ENCODE measurements at regions not wholly inside any gene's neighbourhood (a gene's known extent, or its start where the extent isn't known, plus 50 kb on each side); places are given as distances from the start of the nearest gene placed in this dataset.

DNA sequence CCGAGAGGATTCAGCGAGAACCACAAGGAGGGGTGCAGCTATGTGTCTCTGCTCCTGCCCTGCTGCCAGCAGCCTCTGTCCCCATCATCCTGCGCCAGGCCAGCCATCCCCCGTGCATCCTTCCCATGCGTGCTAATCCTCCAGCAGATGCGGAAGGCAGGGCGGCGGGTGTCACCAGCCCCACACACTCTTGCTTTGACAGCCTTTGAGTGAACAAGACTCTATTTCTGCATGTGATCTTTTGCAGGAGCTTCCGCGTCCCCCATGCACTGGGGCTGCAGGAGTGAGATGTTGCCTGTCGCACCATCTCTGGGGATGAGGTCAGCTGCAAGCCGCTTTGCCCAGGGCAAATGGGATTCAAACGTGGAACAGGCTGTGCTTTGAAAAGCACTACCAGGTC is 58.0 kb upstream of the OLFM1 start:
- Mint-ChIP-seq H3K9me3 (no peaks in the 10 kb centered on the region), H3K4me3 (no peak overlapping the region), H3K27me3 (peaks cover 2% of the 10 kb centered on the region), H3K4me1 (no peaks in the 10 kb centered on the region), H3K27ac (no peak overlapping the region), H3K36me3 (no peaks in the 10 kb centered on the region)

DNA sequence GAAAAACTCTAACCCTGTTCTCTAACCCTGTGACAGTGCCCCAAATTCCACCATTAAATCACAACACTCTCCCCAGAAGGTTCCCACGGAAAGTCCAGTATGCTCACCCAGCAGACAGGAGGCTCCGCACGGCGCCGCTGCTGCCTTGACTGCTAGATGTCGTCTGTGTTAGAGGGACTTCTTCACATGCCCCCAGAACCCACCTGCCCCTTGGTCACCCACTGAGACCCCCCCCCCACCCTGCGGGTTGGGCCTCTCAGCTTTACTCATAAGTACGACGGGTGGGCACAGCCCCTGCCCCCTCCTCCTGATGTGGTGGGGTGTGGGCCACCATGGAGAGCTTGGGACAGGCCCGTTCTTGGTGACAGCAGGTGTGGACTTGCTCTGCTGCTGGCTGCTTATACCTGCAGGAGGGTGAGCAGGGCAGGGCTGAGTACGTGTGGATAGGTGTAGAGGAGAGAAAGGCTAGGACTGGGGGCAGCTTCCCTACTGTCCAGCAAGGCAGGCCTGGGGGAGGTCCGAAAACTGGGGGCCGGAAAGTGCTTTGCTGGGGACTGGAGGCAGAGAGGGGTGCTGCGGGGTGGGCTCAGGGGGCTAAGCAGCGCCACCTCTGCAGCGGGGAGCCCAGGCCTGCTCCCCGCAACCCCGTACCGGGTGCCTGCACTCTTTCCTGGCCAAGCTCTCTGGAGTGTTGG is 57.5 kb upstream of the OLFM1 start:
- H3K4me1 Mint-ChIP-seq = no peaks in the 10 kb centered on the region
- no peak overlapping the region for H3K27ac Mint-ChIP-seq
- H3K36me3 Mint-ChIP-seq = no peaks in the 10 kb centered on the region

DNA sequence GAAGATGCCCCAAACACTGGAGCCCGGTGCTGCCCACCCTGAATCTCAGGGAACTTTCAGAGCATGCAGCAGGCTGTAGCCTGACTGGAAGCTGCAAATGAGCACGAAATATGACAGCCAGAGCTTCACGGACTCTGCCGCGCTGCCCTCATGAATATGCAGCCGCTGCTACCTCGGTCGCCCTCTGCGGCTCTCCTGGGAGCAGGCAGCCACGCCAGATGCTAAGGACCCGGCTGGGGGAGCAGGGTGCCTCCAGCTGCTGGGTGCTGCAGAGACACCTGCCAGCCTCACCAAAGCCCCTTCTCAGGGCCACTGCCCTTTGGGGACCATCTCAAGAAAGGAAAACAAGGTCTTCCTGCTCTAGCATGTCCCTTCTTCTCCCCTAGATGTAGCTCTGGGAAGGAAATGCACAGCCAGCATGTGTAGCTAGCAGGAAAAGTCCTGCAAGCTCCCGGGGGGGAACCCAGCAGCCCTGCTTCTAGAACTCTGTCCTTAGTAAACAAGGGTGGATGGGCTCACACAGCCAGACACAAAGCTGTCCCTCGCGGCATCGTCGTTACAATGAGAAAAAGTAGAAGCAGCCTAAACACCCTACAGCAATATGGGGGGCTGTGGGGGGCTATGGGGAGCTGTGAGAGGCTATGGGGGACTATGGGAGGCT is 56.8 kb upstream of the OLFM1 start:
- Mint-ChIP-seq H3K27ac (no peak overlapping the region), H3K4me3 (no peak overlapping the region), H3K4me1 (no peaks in the 10 kb centered on the region), H3K36me3 (no peaks in the 10 kb centered on the region), H3K9me3 (no peaks in the 10 kb centered on the region), H3K27me3 (no peaks in the 10 kb centered on the region)

More for the DNA sequence above, 57.5 kb upstream of the OLFM1 start:
- H3K9me3 Mint-ChIP-seq = no peaks in the 10 kb centered on the region
- no peak overlapping the region for H3K4me3 Mint-ChIP-seq
- peaks cover 1% of the 10 kb centered on the region for H3K27me3 Mint-ChIP-seq

DNA sequence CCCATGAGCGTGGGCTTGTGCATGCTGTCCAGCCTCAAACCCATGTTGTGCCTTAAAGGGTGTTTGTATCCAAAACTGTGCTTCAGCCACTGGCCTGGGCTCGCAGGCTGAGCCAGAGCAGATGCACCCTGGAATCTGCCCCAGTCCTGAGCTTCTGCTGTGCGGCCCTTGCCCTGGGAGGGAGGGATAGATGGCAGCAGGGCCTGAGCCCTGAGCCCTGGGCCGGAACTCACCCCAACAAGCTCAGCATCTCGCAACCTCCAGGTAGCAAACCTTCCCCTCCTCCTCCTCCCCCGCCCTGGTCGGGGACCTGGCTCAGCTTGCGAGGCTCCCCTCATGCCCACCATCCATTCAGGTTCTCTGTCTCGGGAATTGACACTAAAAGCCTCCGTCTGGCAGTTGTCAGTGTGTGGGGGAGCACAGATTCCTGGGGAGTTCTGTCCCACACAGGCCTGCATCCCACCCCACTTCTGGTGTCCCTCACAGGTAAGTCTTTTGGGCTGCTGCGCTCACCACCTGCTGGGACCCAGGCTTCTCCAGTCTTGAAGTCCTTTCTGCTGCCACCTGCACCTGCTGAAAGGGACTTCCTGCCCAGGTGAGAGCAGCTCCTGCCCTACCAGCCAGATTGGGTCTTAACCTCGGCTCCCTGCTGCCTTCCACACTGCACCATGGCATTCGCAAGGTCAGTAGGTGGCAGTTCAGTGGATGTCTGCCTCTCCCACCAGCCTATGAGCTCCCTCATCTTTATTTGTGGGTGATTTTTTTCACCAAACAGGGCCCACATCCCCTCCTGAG is 55.2 kb upstream of the OLFM1 start:
- Mint-ChIP-seq H3K36me3 (no peaks in the 10 kb centered on the region), H3K9me3 (no peaks in the 10 kb centered on the region), H3K27ac (no peak overlapping the region), H3K4me1 (no peaks in the 10 kb centered on the region), H3K27me3 (no peaks in the 10 kb centered on the region), H3K4me3 (no peak overlapping the region)

DNA sequence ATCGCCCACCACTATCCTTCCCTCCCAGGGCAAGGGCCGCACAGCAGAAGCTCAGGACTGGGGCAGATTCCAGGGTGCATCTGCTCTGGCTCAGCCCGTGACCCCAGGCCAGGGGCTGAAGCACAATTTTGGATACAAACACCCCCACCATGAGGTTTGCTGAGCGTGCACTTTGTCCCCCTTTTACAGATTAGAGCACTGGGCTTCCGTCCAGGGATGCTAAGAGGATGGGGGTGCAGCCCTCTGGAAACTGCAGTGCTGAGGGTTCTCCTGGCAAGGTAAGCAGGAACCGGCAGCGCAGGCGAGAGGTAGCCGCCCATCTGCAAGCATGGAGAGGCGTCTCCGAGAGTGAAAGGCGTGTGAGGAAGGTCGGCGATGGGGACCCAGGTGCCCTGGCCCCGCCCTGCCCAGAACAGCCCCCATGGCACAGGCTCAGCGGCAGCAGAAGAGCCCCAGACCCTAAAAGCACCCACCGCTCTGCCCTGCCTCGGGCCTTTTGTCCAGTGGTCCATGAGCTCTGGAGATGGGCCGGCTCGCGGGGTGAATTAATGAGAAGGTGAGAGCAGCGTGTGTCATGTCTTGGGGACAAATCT is 54.5 kb upstream of the OLFM1 start:
- Mint-ChIP-seq H3K36me3 (no peaks in the 10 kb centered on the region), H3K9me3 (no peaks in the 10 kb centered on the region), H3K4me1 (no peaks in the 10 kb centered on the region), H3K27ac (peak overlapping the region; percentile 55), H3K27me3 (no peaks in the 10 kb centered on the region), H3K4me3 (no peak overlapping the region)

DNA sequence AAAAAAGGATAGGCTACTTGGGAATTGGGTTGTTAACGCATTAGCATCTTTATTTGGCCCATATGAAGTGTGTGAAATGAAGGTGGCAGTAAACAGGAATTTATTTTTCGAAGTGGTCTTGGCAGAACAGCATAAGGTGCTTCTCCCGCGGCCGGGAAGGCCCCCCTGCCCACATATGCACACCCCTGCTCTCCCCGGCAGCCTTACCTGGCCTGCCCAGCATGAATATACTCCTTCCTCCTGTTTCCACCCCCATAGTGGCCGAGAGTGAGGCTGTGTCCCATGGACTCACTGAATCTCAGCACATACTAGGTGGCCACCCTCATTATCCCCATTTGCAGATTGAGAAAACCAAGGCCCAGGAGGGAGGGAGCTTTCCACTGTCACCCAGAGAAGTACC is 54.0 kb upstream of the OLFM1 start:
- Mint-ChIP-seq H3K36me3 (no peaks in the 10 kb centered on the region), H3K4me3 (no peak overlapping the region), H3K9me3 (no peaks in the 10 kb centered on the region), H3K27ac (no peak overlapping the region), H3K27me3 (no peaks in the 10 kb centered on the region), H3K4me1 (no peaks in the 10 kb centered on the region)

DNA sequence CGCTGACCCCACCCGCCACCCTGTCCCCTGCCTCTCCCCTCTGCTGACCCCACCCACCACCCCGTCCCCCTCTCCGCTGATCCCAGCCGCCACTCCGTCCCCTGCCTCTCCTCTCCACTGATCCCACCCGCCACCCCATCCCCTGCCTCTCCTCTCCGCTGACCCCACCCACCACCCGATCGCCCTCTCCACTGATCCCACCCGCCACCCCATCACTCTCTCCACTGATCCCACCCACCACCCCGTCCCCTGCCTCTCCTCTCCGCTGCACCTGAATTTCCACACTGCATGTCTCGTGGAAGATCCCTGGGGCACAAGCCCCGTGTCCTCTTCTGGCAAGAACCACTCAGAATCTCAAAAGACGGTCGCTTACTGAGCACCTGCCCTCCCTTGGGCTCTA is 53.4 kb upstream of the OLFM1 start:
- Mint-ChIP-seq H3K4me3 (no peak overlapping the region), H3K27ac (no peak overlapping the region), H3K36me3 (no peaks in the 10 kb centered on the region), H3K4me1 (no peaks in the 10 kb centered on the region), H3K27me3 (no peaks in the 10 kb centered on the region), H3K9me3 (no peaks in the 10 kb centered on the region)

DNA sequence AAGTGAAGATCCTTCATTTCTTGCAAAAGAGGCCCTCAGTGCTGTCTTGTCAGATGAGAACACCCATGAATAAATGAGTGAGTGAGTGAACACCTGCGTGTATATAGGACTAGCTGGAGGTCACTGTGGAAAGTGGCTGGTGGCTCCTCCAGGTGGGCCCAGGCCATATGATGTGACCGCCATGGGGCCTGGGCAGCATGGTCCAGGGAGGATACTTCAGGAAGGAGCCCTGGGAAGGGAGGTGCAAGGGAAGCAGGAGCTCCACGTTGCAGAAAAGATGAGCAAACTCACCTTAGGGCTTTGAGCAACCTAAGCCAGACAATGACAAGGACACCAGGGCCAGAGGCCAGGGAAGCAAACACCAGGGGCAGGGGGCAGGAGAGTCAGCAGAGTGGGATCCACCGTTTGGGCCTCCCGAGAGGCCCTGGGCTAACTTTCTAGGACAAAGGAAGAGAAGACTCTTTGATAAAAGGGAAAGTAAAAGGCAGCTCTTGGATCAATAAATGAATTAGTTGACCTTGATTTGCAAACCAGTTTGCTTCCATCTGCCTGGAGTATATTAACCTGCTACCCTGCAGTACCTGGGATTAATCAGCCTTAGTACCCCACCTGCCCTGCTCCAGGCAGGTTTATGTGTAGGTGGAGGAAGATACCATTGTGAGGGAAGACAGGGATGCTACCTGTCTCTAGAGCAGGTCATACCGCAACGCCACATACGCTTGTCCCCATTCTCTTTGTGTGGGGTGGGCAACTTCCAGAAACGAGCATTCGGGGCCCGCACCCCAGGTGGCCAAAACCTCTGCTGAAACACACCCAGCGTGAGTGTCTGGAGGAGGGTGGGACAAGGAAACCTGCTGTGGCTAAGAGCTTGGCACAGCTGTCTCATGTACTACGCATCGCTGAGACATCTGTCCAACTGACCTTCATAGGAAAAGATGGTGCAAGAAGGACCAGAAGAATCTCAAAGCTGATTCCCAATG is 51.4 kb upstream of the OLFM1 start:
- Mint-ChIP-seq H3K9me3 (no peaks in the 10 kb centered on the region), H3K27me3 (no peaks in the 10 kb centered on the region), H3K4me1 (no peaks in the 10 kb centered on the region), H3K4me3 (no peak overlapping the region), H3K36me3 (no peaks in the 10 kb centered on the region), H3K27ac (no peak overlapping the region)

DNA sequence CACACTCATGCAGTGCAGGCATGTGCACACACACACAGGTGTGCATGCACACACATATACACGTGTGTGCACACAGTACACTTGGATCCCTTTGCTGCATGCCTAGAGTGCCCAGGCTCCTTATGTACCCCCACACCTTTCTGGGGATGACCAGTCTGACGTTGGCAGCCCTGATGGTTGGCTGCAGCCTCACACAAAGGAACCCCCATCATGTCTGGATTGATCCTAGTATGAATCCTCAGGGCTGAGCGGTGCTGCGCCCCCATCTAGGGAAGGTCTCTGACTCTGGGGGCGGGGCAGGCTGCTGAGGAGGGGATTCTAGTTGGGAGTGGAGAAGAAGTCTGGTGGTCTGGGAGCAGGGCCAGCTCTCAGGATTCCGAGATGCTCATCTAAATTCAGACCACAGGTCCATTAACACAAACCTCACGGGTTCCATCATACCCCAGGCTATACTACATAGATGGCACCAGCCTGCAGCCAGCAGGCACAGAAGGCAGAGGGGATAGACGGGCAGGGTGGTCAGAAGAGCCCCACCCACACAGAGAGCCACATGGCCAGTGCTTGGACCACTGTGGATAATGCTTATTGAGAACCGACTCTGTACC is 50.5 kb upstream of the OLFM1 start:
- Mint-ChIP-seq H3K9me3 (no peaks in the 10 kb centered on the region), H3K27ac (no peak overlapping the region), H3K4me1 (no peaks in the 10 kb centered on the region), H3K4me3 (no peak overlapping the region), H3K27me3 (no peaks in the 10 kb centered on the region), H3K36me3 (no peaks in the 10 kb centered on the region)

DNA sequence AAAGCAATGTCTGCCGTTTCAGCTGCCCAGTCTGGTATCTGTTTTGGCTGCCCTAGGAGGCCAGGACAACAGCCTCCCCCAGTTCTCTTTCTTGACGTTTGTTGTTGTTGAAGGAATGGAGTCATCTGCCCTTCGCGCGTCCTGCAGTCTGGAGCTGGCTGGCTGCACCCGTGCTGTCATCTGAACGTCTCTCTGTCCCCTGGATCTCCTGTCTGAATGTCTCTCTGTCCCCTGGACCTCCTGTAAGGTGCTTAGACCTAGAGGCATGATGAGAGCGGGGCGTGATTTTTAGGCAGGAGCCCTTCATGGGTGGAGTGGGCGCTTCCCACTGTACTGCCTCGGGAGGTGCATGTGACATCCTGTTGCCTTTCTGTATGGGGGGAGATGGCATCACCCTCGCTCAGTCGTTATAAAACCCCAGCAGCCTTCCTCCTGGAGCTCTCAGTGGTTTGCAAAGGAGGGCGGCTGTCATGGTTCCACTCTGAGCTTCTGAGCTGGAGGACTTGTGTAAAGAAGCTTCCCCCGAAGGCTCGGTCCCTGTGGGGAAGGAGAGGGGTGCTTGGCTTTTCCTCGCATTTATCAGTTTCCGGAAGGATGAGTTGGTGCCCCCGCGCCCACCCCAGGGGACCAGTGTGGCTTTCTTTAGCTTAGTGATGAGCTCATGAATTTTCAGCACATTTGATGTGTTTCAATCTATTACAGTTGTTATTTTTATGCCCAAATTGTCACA is 49.8 kb upstream of the OLFM1 start:
- H3K4me1 Mint-ChIP-seq = no peaks in the 10 kb centered on the region
- no peaks in the 10 kb centered on the region for H3K9me3 Mint-ChIP-seq
- no peak overlapping the region for H3K4me3 Mint-ChIP-seq
- no peaks in the 10 kb centered on the region for H3K36me3 Mint-ChIP-seq
- H3K27me3 Mint-ChIP-seq = no peaks in the 10 kb centered on the region
- H3K27ac Mint-ChIP-seq = no peak overlapping the region

Data from activated naive CD4-positive, alpha-beta T cell treated with anti-CD3 and anti-CD28 coated beads, Interleukin-2, amount 50 U/mL, for 24 hours (primary cell).